ENCODE measurements at regions not wholly inside any gene's neighbourhood (a gene's known extent, or its start where the extent isn't known, plus 50 kb on each side); places are given as distances from the start of the nearest gene placed in this dataset.

DNA sequence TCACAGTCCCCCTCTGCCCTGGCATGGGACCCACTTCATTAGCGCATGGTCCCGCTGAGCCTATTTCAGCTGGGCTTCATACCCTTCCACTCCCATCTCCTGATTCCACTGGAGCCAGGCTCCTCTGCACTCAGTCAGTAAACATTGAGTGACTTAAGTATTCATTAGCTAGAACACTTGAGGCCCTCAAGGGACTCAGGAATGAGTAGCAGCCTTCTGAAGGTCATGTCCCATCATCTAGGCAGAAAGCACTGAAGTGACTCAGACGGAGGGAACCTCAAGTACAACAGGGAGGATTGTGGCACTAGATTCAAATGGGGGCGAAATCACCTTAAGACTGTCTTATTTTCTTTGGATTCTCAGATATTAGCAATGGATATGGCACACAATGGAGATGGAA, 186.6 kb upstream of the INHBA start:
- H3K9me3 ChIP-seq = no peaks in the 10 kb centered on the region
- no peak for DNase-seq
- no peaks in the 10 kb centered on the region for H3K27me3 ChIP-seq
- TF ChIP-seq POLR2A (IDR thresholded peaks at IDR 0.05) (no peak), EP300 (IDR thresholded peaks at IDR 0.05) (no peak), CTCF (IDR thresholded peaks at IDR 0.05) (no peak)
- H3K4me1 ChIP-seq (ENCODE audit: insufficient read depth) = peaks cover 7% of the 10 kb centered on the region
- H3K27ac ChIP-seq = no peak overlapping the region
- no peak overlapping the region for H3K4me3 ChIP-seq
- intact Hi-C loops (cut with DNase I) = no loop called here
- WGBS, 3 donors = 87 to 95% (median 94%) methylated on average over 4 of the region's 4 CpGs
- no peaks in the 10 kb centered on the region for H3K36me3 ChIP-seq

GRCh38 chr7:41889040-41889439, 186.2 kb upstream of the INHBA start:
- TF ChIP-seq POLR2A (IDR thresholded peaks at IDR 0.05) = no peak
- TF ChIP-seq CTCF (IDR thresholded peaks at IDR 0.05) = no peak
- TF ChIP-seq EP300 (IDR thresholded peaks at IDR 0.05) = no peak

GRCh38 chr7:41887416-41887815, 184.5 kb upstream of the INHBA start:
- 74 to 87% (median 84%) methylated on average over 4 of the region's 4 CpGs for WGBS, 3 donors
- peaks cover 7% of the 10 kb centered on the region for H3K4me1 ChIP-seq (ENCODE audit: insufficient read depth)
- no peak overlapping the region for H3K4me3 ChIP-seq
- no peaks in the 10 kb centered on the region for H3K9me3 ChIP-seq
- H3K27ac ChIP-seq = no peak overlapping the region
- no peaks in the 10 kb centered on the region for H3K36me3 ChIP-seq
- TF ChIP-seq POLR2A (IDR thresholded peaks at IDR 0.05) (no peak), EP300 (IDR thresholded peaks at IDR 0.05) (no peak), CTCF (IDR thresholded peaks at IDR 0.05) (no peak)
- intact Hi-C loops (cut with DNase I) = no loop called here
- H3K27me3 ChIP-seq = no peaks in the 10 kb centered on the region
- DNase-seq = no peak

More at GRCh38 chr7:41889040-41889439, 186.2 kb upstream of the INHBA start:
- DNase-seq = no peak
- intact Hi-C loops (cut with DNase I) = no loop called here
- H3K36me3 ChIP-seq = no peaks in the 10 kb centered on the region
- H3K27me3 ChIP-seq = no peaks in the 10 kb centered on the region
- no peak overlapping the region for H3K4me3 ChIP-seq
- 91 to 93% (median 92%) methylated on average over 5 of the region's 5 CpGs for WGBS, 3 donors
- no peak overlapping the region for H3K27ac ChIP-seq
- H3K9me3 ChIP-seq = no peaks in the 10 kb centered on the region
- peaks cover 7% of the 10 kb centered on the region for H3K4me1 ChIP-seq (ENCODE audit: insufficient read depth)

DNA sequence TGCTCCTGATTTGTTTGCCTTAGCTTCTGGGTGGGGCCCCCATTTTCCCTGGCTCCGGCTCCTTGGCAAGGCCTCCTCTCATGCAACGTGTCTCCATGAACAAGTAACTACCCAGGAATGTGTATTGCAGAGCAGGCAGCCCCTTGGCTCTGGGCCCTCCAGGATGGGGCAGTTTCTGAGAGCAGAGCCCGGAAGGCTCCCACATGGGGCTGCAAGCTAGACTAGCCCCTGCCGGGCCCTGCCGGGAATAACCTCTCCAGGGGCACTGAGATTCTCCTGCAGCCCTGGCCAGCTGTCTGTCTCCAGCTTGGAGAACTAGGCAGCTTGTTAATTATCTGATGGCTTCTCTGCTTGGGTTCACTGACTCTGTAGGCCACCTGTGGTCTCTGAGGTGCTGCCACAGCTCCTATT, 184.0 kb upstream of the INHBA start:
- peak; percentile 50 to 67 (median 56) for DNase-seq
- intact Hi-C loops (cut with DNase I) = no loop called here
- TF ChIP-seq POLR2A (IDR thresholded peaks at IDR 0.05) (no peak), CTCF (IDR thresholded peaks at IDR 0.05) (no peak), EP300 (IDR thresholded peaks at IDR 0.05) (no peak)
- no peak overlapping the region for H3K4me3 ChIP-seq
- H3K4me1 ChIP-seq (ENCODE audit: insufficient read depth) = peaks cover 7% of the 10 kb centered on the region
- 12 to 26% (median 17%) methylated on average over 5 of the region's 5 CpGs for WGBS, 3 donors
- no peak overlapping the region for H3K27ac ChIP-seq
- H3K9me3 ChIP-seq = no peaks in the 10 kb centered on the region
- H3K27me3 ChIP-seq = no peaks in the 10 kb centered on the region
- no peaks in the 10 kb centered on the region for H3K36me3 ChIP-seq

Measured in ovary (tissue), 7 donors.